ENCODE measurements at regions not wholly inside any gene's neighbourhood (a gene's known extent, or its start where the extent isn't known, plus 50 kb on each side); places are given as distances from the start of the nearest gene placed in this dataset.

DNA sequence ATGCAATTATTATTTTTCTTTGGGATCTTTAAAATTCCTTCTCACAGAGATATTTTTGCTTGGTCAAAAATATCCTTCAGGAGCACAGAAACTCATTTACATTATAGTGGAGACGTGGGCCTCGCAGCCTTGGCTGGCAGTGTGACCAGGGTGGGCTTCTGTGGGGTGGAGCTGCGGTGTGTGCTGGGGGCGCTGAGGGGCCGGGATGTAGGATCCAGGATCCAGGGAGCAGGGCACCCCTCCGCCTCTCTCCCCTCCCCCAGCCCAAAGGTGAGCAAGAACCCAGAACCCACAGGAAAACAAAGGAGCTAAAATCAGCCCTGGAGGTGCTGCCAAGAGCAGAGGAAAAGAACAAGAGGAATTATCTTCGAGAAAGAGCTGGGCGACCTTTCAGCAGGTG is 79.1 kb upstream of the OLFM1 start:
- ChIA-PET POLR2A (no interaction called here), CTCF (no interaction called here)
- no peak for DNase-seq
- Histone ChIP-seq H3K9me3 (ENCODE audit: control extremely low read depth in 1 of 5, control insufficient read depth in 4 of 5, insufficient read depth in 2 of 5, low read depth in 1 of 5, low read length in 4 of 5) (no peaks in the 10 kb centered on the region), H3K4me3 (ENCODE audit: control insufficient read depth in 1 of 7, extremely low read depth in 1 of 7, insufficient read depth in 4 of 7, low read depth in 2 of 7, low read length in 6 of 7) (no peak overlapping the region), H3K27ac (ENCODE audit: insufficient read depth in 1 of 2, low read depth in 1 of 2, low read length in 2 of 2, poor library complexity in 1 of 2, severe bottlenecking in 2 of 2) (no peak overlapping the region), H3K36me3 (ENCODE audit: control insufficient read depth in 4 of 4, insufficient read depth in 4 of 4, low read length in 3 of 4) (no peaks in the 10 kb centered on the region), H3K4me1 (ENCODE audit: control extremely low read depth in 1 of 4, control insufficient read depth in 4 of 4, insufficient read depth in 4 of 4, low read length in 3 of 4) (no peaks in the 10 kb centered on the region), H3K27me3 (replicated peaks in 2 of 5; ENCODE audit: control insufficient read depth in 4 of 5, insufficient read depth in 5 of 5, low read length in 4 of 5) (peaks cover 0 to 2% (median 0%) of the 10 kb centered on the region in 5 experiments)
- 100% methylated on average over 2 of the region's 8 CpGs for WGBS (ENCODE audit: insufficient coverage)

DNA sequence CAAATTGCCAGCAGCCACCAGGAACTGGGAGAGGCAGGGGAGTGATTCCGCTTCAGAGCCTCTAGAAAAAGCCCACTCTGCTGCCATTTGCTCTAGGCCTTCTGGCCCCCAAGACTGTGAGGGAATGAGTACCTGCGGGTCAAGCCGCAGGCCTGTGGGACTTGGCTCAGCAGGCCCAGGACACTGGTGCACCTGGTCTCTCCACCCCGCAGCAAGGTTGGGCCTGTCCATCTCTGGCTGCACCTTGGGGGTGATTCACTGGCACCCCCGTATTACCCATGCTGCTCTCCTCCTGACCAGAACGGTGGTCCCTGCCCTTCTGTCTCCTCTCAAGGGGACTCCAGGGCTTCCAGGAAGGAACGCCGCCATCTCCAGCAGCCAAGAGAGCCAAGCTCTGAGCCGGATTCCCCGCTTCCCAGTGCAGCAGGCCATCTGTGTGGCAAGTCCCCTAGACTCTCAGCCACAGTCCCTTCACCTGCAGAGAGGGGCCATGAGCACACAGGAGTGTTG is 78.4 kb upstream of the OLFM1 start:
- H3K4me1 ChIP-seq (ENCODE audit: control extremely low read depth in 1 of 4, control insufficient read depth in 4 of 4, insufficient read depth in 4 of 4, low read length in 3 of 4): no peaks in the 10 kb centered on the region
- no peak overlapping the region for H3K4me3 ChIP-seq (ENCODE audit: control insufficient read depth in 1 of 7, extremely low read depth in 1 of 7, insufficient read depth in 4 of 7, low read depth in 2 of 7, low read length in 6 of 7)
- H3K27ac ChIP-seq (ENCODE audit: insufficient read depth in 1 of 2, low read depth in 1 of 2, low read length in 2 of 2, poor library complexity in 1 of 2, severe bottlenecking in 2 of 2): no peak overlapping the region
- 97% methylated on average over 10 of the region's 10 CpGs for WGBS (ENCODE audit: insufficient coverage)
- CTCF ChIA-PET: no interaction called here
- no peaks in the 10 kb centered on the region for H3K36me3 ChIP-seq (ENCODE audit: control insufficient read depth in 4 of 4, insufficient read depth in 4 of 4, low read length in 3 of 4)
- H3K9me3 ChIP-seq (ENCODE audit: control extremely low read depth in 1 of 5, control insufficient read depth in 4 of 5, insufficient read depth in 2 of 5, low read depth in 1 of 5, low read length in 4 of 5): no peaks in the 10 kb centered on the region
- peaks cover 0 to under 1% (median 0%) of the 10 kb centered on the region in 5 experiments for H3K27me3 ChIP-seq (replicated peaks in 2 of 5; ENCODE audit: control insufficient read depth in 4 of 5, insufficient read depth in 5 of 5, low read length in 4 of 5)
- POLR2A ChIA-PET: no interaction called here
- DNase-seq: no peak

DNA sequence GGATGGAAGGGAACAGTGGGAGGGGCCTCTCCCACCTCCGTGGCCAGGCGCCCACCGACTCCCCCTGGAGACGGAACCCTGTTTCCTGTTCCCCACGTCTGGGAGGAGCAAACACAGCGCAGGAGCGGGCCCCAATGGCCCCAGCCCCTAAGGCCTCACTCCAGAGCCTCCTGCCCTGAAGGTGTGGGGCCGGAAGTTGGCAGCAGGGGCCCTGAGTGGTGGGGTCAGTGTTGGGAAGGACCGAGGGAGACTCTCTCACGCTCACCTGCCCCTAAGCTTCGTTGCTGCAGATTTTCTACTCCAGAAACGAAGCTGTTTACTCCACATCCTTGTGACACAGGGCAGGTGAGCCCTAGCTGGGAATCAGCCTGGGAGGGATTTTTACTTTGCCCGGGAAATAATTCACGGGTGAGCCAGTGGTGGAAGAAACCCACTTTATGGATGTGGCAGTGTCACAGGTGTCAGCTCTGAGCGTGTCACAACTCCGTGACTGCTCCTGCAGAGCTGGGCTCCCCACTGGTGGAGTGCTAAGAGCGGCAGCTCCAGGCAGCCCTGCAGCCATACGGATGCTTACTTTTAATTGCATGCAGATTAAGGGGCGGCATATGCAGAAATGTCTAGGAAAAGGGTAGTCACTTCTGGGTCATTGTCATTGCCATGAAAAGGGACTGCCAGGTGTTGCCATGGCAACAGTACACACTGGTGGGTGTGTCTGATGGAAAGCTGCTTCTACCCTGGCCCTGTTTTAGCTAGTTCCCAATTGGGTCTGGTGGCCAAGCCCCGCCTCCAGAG is 77.5 kb upstream of the OLFM1 start:
- Histone ChIP-seq H3K4me3 (ENCODE audit: control insufficient read depth in 1 of 7, extremely low read depth in 1 of 7, insufficient read depth in 4 of 7, low read depth in 2 of 7, low read length in 6 of 7) (no peak overlapping the region), H3K27ac (ENCODE audit: insufficient read depth in 1 of 2, low read depth in 1 of 2, low read length in 2 of 2, poor library complexity in 1 of 2, severe bottlenecking in 2 of 2) (no peak overlapping the region), H3K27me3 (replicated peaks in 2 of 5; ENCODE audit: control insufficient read depth in 4 of 5, insufficient read depth in 5 of 5, low read length in 4 of 5) (peaks cover 0 to 8% (median 0%) of the 10 kb centered on the region in 5 experiments), H3K4me1 (ENCODE audit: control extremely low read depth in 1 of 4, control insufficient read depth in 4 of 4, insufficient read depth in 4 of 4, low read length in 3 of 4) (no peaks in the 10 kb centered on the region), H3K9me3 (ENCODE audit: control extremely low read depth in 1 of 5, control insufficient read depth in 4 of 5, insufficient read depth in 2 of 5, low read depth in 1 of 5, low read length in 4 of 5) (no peaks in the 10 kb centered on the region), H3K36me3 (ENCODE audit: control insufficient read depth in 4 of 4, insufficient read depth in 4 of 4, low read length in 3 of 4) (no peaks in the 10 kb centered on the region)
- no peak for DNase-seq
- ChIA-PET CTCF (no interaction called here), POLR2A (no interaction called here)
- 95% methylated on average over 15 of the region's 20 CpGs for WGBS (ENCODE audit: insufficient coverage)

DNA sequence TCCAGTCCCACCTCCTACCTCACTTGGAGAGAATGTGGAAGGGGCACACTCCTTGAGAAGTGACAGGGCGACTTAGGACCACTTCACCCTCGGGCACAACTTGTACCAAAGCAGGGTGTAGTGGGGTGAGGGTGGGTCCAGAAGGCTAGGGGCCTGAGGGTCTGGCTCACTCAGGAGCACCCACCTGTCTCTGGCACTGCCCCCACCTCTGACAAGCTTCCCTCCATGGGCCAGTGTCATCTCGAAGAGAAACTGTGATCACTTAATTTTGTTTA is 76.9 kb upstream of the OLFM1 start:
- no peaks in the 10 kb centered on the region for H3K36me3 ChIP-seq (ENCODE audit: control insufficient read depth in 4 of 4, insufficient read depth in 4 of 4, low read length in 3 of 4)
- no peak overlapping the region for H3K27ac ChIP-seq (ENCODE audit: insufficient read depth in 1 of 2, low read depth in 1 of 2, low read length in 2 of 2, poor library complexity in 1 of 2, severe bottlenecking in 2 of 2)
- no peak overlapping the region for H3K4me3 ChIP-seq (ENCODE audit: control insufficient read depth in 1 of 7, extremely low read depth in 1 of 7, insufficient read depth in 4 of 7, low read depth in 2 of 7, low read length in 6 of 7)
- H3K4me1 ChIP-seq (ENCODE audit: control extremely low read depth in 1 of 4, control insufficient read depth in 4 of 4, insufficient read depth in 4 of 4, low read length in 3 of 4): no peaks in the 10 kb centered on the region
- no peak for DNase-seq
- no CpG with 5 or more reads among the region's 3 CpGs for WGBS (ENCODE audit: insufficient coverage)
- H3K27me3 ChIP-seq (replicated peaks in 2 of 5; ENCODE audit: control insufficient read depth in 4 of 5, insufficient read depth in 5 of 5, low read length in 4 of 5): peaks cover 0 to 12% (median 2%) of the 10 kb centered on the region in 5 experiments
- H3K9me3 ChIP-seq (ENCODE audit: control extremely low read depth in 1 of 5, control insufficient read depth in 4 of 5, insufficient read depth in 2 of 5, low read depth in 1 of 5, low read length in 4 of 5): no peaks in the 10 kb centered on the region
- ChIA-PET CTCF (no interaction called here), POLR2A (no interaction called here)

DNA sequence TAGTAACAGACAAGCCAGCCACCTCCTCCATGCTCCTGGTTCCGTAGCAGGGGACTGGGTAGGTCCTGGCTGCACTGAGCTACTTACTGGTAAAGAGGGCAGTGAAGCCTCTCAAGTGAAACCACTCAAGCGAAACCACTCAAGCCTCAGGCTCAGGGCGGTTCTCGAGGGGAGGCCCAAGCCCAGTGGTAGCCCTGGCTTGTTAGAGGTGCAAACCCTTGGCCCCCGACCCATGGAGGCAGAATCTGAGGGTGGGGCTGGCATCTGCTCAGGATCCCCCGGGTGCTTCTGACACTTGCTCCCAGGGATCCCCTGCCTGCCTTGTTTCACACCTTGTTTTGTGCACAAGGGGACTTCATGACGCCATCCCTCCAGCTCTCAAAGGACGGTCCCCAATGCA is 76.5 kb upstream of the OLFM1 start:
- H3K4me1 ChIP-seq (ENCODE audit: control extremely low read depth in 1 of 4, control insufficient read depth in 4 of 4, insufficient read depth in 4 of 4, low read length in 3 of 4): no peaks in the 10 kb centered on the region
- no peaks in the 10 kb centered on the region for H3K9me3 ChIP-seq (ENCODE audit: control extremely low read depth in 1 of 5, control insufficient read depth in 4 of 5, insufficient read depth in 2 of 5, low read depth in 1 of 5, low read length in 4 of 5)
- no peak for DNase-seq
- no peaks in the 10 kb centered on the region for H3K36me3 ChIP-seq (ENCODE audit: control insufficient read depth in 4 of 4, insufficient read depth in 4 of 4, low read length in 3 of 4)
- ChIA-PET POLR2A (no interaction called here), CTCF (no interaction called here)
- WGBS (ENCODE audit: insufficient coverage): 91% methylated on average over 6 of the region's 8 CpGs
- peaks cover 0 to 13% (median 2%) of the 10 kb centered on the region in 5 experiments for H3K27me3 ChIP-seq (replicated peaks in 2 of 5; ENCODE audit: control insufficient read depth in 4 of 5, insufficient read depth in 5 of 5, low read length in 4 of 5)
- H3K4me3 ChIP-seq (ENCODE audit: control insufficient read depth in 1 of 7, extremely low read depth in 1 of 7, insufficient read depth in 4 of 7, low read depth in 2 of 7, low read length in 6 of 7): no peak overlapping the region
- no peak overlapping the region for H3K27ac ChIP-seq (ENCODE audit: insufficient read depth in 1 of 2, low read depth in 1 of 2, low read length in 2 of 2, poor library complexity in 1 of 2, severe bottlenecking in 2 of 2)

DNA sequence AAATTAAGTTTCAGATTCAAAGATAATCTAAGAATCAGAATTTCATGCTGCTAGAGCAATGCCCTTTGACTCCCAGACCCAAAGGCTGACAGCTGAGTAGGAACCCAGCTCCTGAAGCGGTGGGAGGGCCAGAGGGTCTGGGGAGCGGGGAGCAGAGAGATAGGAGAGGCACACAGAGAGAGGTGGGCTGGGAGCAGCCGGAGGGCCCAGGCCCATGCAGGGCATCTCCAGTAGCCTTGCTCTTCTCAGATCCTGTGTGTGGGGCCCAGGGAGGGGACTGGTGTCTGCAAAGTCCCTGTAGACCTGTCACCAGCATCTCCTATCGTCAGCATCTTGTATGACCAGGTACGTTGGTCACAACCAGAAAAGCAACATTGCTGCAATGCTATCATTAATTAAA is 75.3 kb upstream of the OLFM1 start:
- WGBS (ENCODE audit: insufficient coverage): 91% methylated on average over 5 of the region's 5 CpGs
- Histone ChIP-seq H3K4me1 (ENCODE audit: control extremely low read depth in 1 of 4, control insufficient read depth in 4 of 4, insufficient read depth in 4 of 4, low read length in 3 of 4) (no peaks in the 10 kb centered on the region), H3K27ac (ENCODE audit: insufficient read depth in 1 of 2, low read depth in 1 of 2, low read length in 2 of 2, poor library complexity in 1 of 2, severe bottlenecking in 2 of 2) (no peak overlapping the region), H3K27me3 (replicated peaks in 2 of 5; ENCODE audit: control insufficient read depth in 4 of 5, insufficient read depth in 5 of 5, low read length in 4 of 5) (peaks cover 0 to 16% (median 2%) of the 10 kb centered on the region in 5 experiments), H3K36me3 (ENCODE audit: control insufficient read depth in 4 of 4, insufficient read depth in 4 of 4, low read length in 3 of 4) (no peaks in the 10 kb centered on the region), H3K9me3 (ENCODE audit: control extremely low read depth in 1 of 5, control insufficient read depth in 4 of 5, insufficient read depth in 2 of 5, low read depth in 1 of 5, low read length in 4 of 5) (no peaks in the 10 kb centered on the region), H3K4me3 (ENCODE audit: control insufficient read depth in 1 of 7, extremely low read depth in 1 of 7, insufficient read depth in 4 of 7, low read depth in 2 of 7, low read length in 6 of 7) (no peak overlapping the region)
- CTCF ChIA-PET: no interaction called here
- POLR2A ChIA-PET: no interaction called here
- no peak for DNase-seq

DNA sequence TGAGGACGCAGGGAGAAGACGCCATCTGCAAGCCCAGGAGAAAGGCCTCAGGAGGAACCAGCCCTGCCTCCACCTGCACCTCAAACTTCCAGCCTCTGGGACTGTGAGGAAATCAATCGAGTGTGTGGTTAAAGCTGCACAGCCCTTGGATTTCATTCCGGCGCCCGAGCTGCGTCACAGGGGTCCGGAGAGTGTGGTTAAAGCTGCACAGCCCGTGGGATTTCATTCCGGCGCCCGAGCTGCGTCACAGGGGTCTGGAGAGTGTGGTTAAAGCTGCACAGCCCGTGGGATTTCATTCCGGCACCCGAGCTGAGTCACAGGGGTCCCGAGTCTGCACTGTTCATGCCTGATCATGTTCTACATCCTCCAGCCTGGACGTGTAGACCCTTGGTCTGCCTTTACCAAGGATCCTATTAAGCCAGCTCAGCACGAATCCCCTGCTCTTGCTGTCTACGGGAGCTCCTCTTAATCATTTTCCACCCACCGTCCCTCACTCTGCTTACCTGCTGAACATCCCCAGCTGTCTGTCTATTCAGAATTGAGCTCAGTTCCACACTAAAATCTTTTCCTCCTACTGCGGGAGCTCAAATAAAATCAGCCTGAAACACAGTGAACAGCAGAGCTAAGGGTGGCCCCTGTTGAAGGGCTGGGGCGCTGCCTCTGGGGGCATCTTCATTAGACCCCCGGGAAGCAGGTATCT is 73.0 kb upstream of the OLFM1 start:
- Histone ChIP-seq H3K9me3 (ENCODE audit: control extremely low read depth in 1 of 5, control insufficient read depth in 4 of 5, insufficient read depth in 2 of 5, low read depth in 1 of 5, low read length in 4 of 5) (no peaks in the 10 kb centered on the region), H3K27me3 (replicated peaks in 2 of 5; ENCODE audit: control insufficient read depth in 4 of 5, insufficient read depth in 5 of 5, low read length in 4 of 5) (peaks cover 0 to 21% (median 4%) of the 10 kb centered on the region in 5 experiments), H3K4me3 (ENCODE audit: control insufficient read depth in 1 of 7, extremely low read depth in 1 of 7, insufficient read depth in 4 of 7, low read depth in 2 of 7, low read length in 6 of 7) (no peak overlapping the region), H3K36me3 (ENCODE audit: control insufficient read depth in 4 of 4, insufficient read depth in 4 of 4, low read length in 3 of 4) (no peaks in the 10 kb centered on the region), H3K4me1 (ENCODE audit: control extremely low read depth in 1 of 4, control insufficient read depth in 4 of 4, insufficient read depth in 4 of 4, low read length in 3 of 4) (no peaks in the 10 kb centered on the region), H3K27ac (ENCODE audit: insufficient read depth in 1 of 2, low read depth in 1 of 2, low read length in 2 of 2, poor library complexity in 1 of 2, severe bottlenecking in 2 of 2) (no peak overlapping the region)
- ChIA-PET CTCF (no interaction called here), POLR2A (no interaction called here)
- 92% methylated on average over 21 of the region's 24 CpGs for WGBS (ENCODE audit: insufficient coverage)
- no peak for DNase-seq

Data from common myeloid progenitor, CD34-positive (primary cell).